ENCODE measurements at regions not wholly inside any gene's neighbourhood (a gene's known extent, or its start where the extent isn't known, plus 50 kb on each side); places are given as distances from the start of the nearest gene placed in this dataset.
"Not testable (repeated sequence)": the region's sequence is repeated elsewhere in the genome, so short reads cannot be mapped to it uniquely, and the experiment has no call there.

GRCh38 chr1:67482733-67483482, 52.7 kb upstream of the SERBP1 start:
- no peak for DNase-seq (ENCODE audit: low read depth, low spot score)

- peak; percentile 5 for DNase-seq (ENCODE audit: low read depth, low spot score)
Measured at GRCh38 chr1:67484492-67484891, 54.3 kb upstream of the SERBP1 start.

- peak; percentile 53 for DNase-seq (ENCODE audit: low read depth, low spot score)
Measured at GRCh38 chr1:67485046-67485811, 55.0 kb upstream of the SERBP1 start.

GRCh38 chr1:67489643-67490042, 59.4 kb upstream of the SERBP1 start:
- peak; percentile 58 for DNase-seq (ENCODE audit: low read depth, low spot score)

GRCh38 chr1:67491280-67491679, 61.1 kb upstream of the SERBP1 start:
- DNase-seq (ENCODE audit: low read depth, low spot score), result no peak

- no peak for DNase-seq (ENCODE audit: low read depth, low spot score)
Measured at GRCh38 chr1:67493148-67493547, 62.9 kb upstream of the SERBP1 start.

- DNase-seq (ENCODE audit: low read depth, low spot score), result no peak
Measured at GRCh38 chr1:67495327-67495726, 65.1 kb upstream of the SERBP1 start.

- no peak for DNase-seq (ENCODE audit: low read depth, low spot score)
Measured at GRCh38 chr1:67496329-67496728, 66.1 kb upstream of the SERBP1 start.

- peak; percentile 94 for DNase-seq (ENCODE audit: low read depth, low spot score)
Measured at GRCh38 chr1:67500413-67500959, 70.3 kb upstream of the SERBP1 start.

GRCh38 chr1:67503974-67504373, 73.8 kb upstream of the SERBP1 start:
- no peak for DNase-seq (ENCODE audit: low read depth, low spot score)

- not testable (repeated sequence) for DNase-seq (ENCODE audit: low read depth, low spot score)
Measured at GRCh38 chr1:67513392-67514294, 83.4 kb upstream of the SERBP1 start.

- DNase-seq (ENCODE audit: low read depth, low spot score), result no peak
Measured at GRCh38 chr1:67514300-67514699, 84.1 kb upstream of the SERBP1 start.

GRCh38 chr1:67514786-67515185, 84.6 kb upstream of the SERBP1 start:
- no peak for DNase-seq (ENCODE audit: low read depth, low spot score)

- DNase-seq (ENCODE audit: low read depth, low spot score), result no peak
Measured at GRCh38 chr1:67515324-67516080, 85.3 kb upstream of the SERBP1 start.

- no peak for DNase-seq (ENCODE audit: low read depth, low spot score)
Measured at GRCh38 chr1:67517046-67517445, 86.8 kb upstream of the SERBP1 start.

GRCh38 chr1:67522001-67522441, 91.8 kb upstream of the SERBP1 start:
- no peak for DNase-seq (ENCODE audit: low read depth, low spot score)

- no peak for DNase-seq (ENCODE audit: low read depth, low spot score)
Measured at GRCh38 chr1:67522793-67523192, 92.6 kb upstream of the SERBP1 start.

- no peak for DNase-seq (ENCODE audit: low read depth, low spot score)
Measured at GRCh38 chr1:67524143-67525052, 94.2 kb upstream of the SERBP1 start.

- DNase-seq (ENCODE audit: low read depth, low spot score), result no peak
Measured at GRCh38 chr1:67525053-67525760, 95.0 kb upstream of the SERBP1 start.

Data from astrocyte of the hippocampus (primary cell).